ENCODE measurements at regions not wholly inside any gene's neighbourhood (a gene's known extent, or its start where the extent isn't known, plus 50 kb on each side); places are given as distances from the start of the nearest gene placed in this dataset.
A peak's percentile ranks its signal among the peaks of the same experiment; 100 is the strongest.
"Not testable (repeated sequence)": the region's sequence is repeated elsewhere in the genome, so short reads cannot be mapped to it uniquely, and the experiment has no call there.

DNA sequence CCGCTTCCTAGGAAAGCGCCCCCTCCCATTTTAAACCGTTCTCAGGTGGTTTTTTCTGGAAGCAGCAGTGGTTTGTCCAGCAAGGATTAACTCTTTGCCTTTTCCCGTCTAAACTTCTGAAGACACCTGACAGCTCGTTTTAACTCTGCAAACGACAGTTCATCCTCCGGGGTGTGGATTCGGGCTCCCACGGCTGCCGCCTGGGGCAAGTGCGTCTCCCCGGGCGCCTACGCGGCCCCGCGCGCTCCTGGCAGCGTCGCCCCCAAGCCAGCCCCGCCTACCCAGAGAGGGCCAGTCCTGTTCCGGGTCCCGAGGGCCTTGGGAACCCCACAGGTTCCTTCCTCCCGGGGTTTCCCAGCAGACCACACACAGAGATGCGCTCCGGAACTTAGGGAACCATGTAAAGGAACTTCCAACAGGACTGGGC, 54.4 kb downstream of the PRR18 start:
- DNase-seq: no peak

DNA sequence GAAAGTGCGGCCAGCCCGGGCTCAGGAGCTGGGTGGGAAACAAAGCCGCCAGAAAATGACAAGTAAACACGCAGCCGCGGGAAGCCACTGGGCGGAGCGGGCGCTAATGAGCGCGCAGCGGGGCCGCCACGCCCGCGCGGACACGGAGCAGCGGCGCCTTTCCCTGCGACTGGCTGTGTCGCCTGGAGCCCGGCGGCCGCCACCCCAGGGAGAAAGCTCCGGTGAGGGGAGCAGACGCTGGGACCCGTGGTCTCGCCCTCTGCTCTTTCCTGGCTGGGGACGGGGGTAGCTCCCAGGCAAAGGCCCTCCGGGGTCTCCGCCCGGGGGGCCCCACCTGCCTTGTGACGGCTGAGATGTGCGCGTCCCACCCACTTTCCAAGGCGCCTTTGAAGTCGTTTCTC, 54.9 kb downstream of the PRR18 start:
- DNase-seq: peak; percentile 16

- DNase-seq: no peak
These were observed 55.6 kb downstream of the PRR18 start for GRCh38 chr6:166252601-166253000.

- no peak for DNase-seq
These were observed 56.5 kb downstream of the PRR18 start for GRCh38 chr6:166251655-166252054.

DNA sequence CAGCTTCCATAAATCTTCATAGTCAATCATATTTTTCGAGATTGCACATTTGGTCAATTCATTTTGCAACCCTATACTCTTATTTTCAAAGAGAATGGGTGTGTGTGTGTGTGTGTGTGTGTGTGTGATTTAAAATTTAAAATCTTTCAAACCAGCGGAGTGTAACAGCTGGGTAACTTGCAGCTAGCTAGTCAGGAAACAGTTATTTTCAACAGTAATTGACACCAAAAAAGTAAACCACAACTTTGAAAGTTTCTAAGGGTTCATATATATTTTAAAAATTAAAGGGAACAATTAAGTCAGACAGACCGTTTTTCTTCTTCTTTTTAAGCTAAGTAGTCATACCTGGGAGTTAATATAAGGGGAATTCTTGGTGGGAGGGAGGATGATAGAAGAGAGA, 57.0 kb downstream of the PRR18 start:
- DNase-seq: no peak

DNA sequence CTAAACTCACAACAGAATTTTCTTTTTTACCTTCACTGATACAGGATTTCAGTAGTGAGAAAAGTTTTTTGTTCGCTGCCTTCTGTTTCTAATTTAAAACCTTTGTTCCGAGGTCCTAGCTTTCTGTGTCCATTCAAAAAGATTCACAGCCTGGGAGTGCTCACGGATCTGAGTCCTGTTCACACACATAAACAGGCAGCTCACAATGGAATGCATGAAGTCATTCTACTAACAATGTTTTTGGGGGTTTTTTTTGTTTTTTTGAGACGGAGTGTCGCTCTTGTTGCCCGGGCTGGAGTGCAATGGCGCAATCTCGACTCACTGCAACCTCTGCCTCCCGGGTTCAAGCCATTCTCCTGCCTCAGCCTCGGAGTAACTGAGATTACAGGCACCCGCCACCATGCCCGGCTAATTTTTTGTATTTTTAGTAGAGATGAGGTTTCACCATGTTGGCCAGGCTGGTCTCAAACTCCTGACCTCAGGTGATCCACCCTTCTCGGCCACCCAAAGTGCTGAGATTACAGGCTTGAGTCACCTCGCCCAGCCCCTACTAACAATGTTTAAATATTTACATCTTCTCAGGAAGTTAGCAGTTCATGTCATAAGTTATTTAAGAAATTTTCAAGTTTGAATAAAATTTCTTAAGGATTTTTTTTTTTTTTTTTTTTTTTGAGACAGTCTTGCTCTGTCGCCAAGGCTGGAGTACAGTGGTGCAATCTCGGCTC, 59.0 kb downstream of the PRR18 start:
- not testable (repeated sequence) for DNase-seq

- DNase-seq: no peak
These were observed 63.0 kb downstream of the PRR18 start for GRCh38 chr6:166245148-166245547.

DNA sequence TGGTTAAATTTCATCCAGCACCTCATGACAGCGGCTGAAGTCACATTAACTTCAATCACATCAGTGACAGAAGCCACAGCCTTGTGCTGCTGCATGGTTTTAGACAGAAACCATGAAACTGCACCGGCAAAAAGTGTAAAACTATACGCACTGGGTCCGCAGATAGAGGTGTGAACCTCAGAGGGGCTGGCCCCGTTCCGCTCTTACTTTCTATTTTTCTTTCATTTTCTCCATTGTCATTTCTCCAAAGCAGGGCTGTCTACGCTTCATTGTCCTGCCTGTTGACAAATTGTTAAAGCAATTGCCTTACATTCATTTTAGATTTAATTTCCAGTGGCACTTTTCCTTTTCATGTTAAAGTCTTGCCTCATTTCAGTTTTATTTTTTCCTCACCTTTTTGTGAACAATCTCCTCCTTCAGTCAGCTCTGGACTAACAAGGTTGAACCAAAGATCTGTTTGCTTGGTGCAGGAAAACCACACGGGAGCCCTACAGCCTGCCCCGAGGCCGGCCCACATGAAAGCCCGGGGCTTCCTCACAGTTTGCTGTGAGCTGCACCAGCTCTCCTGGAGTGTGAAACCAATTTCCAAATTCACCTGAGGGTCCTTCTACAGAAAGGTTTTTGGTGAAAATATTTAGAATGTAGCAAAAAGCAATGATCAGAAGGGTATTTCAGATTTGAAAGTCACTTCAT, 63.7 kb downstream of the PRR18 start:
- no peak for DNase-seq

- no peak for DNase-seq
These were observed 65.3 kb downstream of the PRR18 start for GRCh38 chr6:166242888-166243287.

DNA sequence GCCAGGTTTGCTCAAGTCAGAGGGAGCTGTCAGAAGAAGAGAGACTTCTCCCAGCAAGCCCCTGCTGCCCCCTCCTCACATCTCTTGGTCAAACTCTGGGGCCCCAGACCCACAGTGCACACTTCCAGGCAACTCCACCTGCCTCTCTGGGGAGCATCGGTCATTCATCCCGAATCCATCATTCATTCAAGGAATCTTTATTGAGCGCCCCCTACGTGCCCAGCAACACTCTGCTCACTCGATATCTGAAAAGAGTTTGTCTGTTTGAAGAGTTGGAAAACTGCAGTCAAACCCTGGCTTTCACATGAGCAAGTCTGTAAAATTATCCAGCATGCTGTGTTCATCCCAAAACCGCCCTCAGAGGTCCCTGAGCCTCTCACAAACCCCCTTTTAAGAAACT, 66.2 kb downstream of the PRR18 start:
- DNase-seq: no peak

DNA sequence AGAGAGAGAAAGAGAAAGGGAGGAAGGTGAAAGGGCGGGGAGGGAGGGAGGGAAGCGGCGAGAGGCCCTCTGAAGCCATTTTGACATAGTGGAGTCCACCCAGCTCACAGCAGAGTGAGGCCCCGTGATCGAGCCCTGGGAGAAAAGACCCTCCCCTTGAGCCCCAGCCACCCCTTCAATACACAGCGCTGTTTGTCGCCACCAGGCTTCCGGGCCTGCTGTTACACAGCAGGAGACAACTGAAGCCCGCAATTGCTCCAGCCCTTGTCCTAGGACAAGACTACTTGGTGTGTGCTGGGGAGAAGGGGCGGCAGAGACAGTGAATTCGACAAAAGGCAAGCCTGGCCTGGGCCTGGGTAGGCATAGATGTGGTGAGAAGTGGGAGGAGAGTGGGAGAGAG, 67.3 kb downstream of the PRR18 start:
- no peak for DNase-seq

DNA sequence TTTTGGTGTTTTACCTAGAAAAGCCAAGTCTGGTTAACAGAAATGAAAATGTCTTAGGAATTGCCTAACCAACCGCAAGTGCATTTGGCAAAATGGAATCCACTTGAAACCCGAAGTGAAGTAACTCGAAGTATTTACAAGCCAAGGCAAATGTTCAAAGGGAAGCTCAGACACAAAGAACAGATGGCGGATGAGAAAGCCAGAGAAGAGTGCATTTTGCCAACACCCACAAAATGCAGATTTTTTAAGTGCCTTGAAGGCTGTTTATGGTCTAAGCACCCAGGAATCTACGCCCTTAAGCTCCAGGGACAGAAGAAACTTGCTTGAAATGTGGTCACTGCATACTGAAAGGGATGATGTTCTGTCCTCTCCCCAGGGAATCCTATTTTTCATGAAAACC, 70.0 kb upstream of the TBXT start:
- DNase-seq: no peak

- no peak for DNase-seq
These were observed 68.9 kb upstream of the TBXT start for GRCh38 chr6:166236596-166236995.

DNA sequence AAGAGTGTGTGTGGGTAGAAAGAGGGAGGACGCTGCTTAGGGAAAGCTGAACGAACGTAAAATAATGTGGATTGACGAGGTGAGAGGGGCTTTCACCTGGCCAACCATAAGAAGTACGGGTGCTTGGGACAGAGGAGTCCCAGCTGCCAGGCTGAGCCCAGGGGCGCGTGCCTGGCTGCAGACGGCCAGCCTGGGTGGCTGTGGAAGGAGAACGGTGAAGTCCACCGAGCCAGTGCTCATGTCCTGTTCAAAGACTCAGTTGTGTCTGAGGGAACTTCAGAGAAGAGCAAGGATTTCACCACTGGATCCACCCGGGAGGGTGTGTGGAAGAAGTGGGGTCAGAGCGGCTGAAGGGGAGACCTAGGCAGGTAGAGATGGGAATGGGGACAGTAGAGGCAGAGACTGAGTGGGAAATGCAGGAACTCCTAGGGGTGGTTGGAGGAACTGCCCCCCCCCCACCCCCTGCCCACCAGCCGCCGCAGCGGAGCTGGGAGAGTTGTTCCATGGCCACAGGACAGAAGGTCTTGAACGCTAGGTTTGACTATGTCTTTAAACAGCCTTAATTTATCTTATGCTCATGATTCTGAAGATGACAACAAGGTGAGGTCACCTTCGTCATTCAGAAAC, 68.1 kb upstream of the TBXT start:
- DNase-seq: no peak

- DNase-seq: not testable (repeated sequence)
These were observed 63.5 kb upstream of the TBXT start for GRCh38 chr6:166231181-166231580.

GRCh38 chr6:166228839-166229528, 61.3 kb upstream of the TBXT start:
- DNase-seq: no peak

- no peak for DNase-seq
These were observed 60.8 kb upstream of the TBXT start for GRCh38 chr6:166228425-166228824.

- DNase-seq: no peak
These were observed 55.4 kb upstream of the TBXT start for GRCh38 chr6:166223079-166223478.

DNA sequence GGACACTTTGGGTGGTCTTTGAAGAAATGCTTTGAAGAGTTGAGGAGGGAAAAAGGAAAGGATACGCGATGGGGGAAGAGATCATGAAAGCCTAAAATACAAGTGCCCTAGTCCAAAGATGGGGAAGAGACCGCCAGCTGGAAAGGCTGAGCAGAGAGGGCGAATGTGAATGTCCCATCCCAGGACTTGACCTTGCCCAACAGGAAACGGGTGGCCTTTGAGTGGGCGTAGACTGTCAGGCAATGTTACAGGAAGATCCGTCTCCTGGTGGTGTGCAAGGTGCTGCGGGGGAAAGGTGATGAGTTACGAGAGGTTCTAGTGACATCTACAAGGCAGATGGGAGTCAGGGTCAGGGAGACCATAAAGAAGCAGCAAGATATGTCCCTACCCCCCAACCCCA, 55.0 kb upstream of the TBXT start:
- DNase-seq: no peak

DNA sequence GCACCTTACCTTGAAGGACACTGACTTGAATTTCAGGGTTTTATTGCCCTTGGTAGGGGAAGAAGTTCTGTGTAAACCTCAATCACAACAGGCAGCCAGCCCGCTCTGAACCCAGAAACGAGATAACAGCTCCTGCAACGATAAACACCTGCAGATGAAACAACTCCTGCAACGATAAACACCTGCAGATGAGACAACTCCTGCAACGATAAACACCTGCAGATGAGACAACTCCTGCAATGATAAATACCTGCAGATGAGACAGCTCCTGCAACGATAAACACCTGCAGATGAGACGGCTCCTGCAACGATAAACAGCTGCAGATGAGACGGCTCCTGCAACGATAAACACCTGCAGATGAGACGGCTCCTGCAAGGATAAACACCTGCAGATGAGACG, 54.0 kb upstream of the TBXT start:
- DNase-seq: no peak

DNA sequence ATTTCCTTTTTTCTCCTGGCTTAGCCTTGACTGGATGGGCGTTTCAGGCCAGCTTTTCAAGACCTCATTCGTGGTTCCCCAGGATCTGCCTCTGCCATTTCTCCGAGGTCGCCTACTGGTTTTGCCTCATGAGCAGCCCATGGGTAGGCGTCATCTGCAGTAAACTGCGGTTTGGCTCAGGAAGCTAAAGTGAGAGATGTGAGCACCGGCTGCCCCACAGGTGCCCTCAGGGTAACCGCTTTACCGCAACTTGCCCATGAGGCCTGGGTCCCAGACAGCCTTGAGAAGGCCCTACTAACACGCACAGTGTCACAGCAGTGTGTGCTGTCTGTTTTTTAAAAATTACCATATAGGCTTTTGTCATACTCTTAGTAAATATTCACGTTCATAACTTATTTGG, 53.4 kb upstream of the TBXT start:
- no peak for DNase-seq
